ENCODE measurements at regions not wholly inside any gene's neighbourhood (a gene's known extent, or its start where the extent isn't known, plus 50 kb on each side); places are given as distances from the start of the nearest gene placed in this dataset.

- no peak for DNase-seq (ENCODE audit: low spot score)
- H3K4me3 Mint-ChIP-seq (ENCODE audit: unreplicated experiment), result no peak overlapping the region
- H3K4me1 Mint-ChIP-seq (ENCODE audit: unreplicated experiment), result no peaks in the 10 kb centered on the region
- H3K27ac Mint-ChIP-seq (ENCODE audit: unreplicated experiment), result no peak overlapping the region
- H3K27me3 Mint-ChIP-seq (ENCODE audit: unreplicated experiment), result peaks cover 3% of the 10 kb centered on the region
- H3K9me3 Mint-ChIP-seq (ENCODE audit: unreplicated experiment), result no peaks in the 10 kb centered on the region
- no peaks in the 10 kb centered on the region for H3K36me3 Mint-ChIP-seq (ENCODE audit: low read depth, unreplicated experiment)
- TF ChIP-seq, protein P1, sequence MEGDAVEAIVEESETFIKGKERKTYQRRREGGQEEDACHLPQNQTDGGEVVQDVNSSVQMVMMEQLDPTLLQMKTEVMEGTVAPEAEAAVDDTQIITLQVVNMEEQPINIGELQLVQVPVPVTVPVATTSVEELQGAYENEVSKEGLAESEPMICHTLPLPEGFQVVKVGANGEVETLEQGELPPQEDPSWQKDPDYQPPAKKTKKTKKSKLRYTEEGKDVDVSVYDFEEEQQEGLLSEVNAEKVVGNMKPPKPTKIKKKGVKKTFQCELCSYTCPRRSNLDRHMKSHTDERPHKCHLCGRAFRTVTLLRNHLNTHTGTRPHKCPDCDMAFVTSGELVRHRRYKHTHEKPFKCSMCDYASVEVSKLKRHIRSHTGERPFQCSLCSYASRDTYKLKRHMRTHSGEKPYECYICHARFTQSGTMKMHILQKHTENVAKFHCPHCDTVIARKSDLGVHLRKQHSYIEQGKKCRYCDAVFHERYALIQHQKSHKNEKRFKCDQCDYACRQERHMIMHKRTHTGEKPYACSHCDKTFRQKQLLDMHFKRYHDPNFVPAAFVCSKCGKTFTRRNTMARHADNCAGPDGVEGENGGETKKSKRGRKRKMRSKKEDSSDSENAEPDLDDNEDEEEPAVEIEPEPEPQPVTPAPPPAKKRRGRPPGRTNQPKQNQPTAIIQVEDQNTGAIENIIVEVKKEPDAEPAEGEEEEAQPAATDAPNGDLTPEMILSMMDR (IDR thresholded peaks at IDR 0.05; ENCODE audit: unreplicated experiment), result no peak
Measured at GRCh38 chr18:51248685-51249084, 51.2 kb upstream of the MEX3C start.

DNA sequence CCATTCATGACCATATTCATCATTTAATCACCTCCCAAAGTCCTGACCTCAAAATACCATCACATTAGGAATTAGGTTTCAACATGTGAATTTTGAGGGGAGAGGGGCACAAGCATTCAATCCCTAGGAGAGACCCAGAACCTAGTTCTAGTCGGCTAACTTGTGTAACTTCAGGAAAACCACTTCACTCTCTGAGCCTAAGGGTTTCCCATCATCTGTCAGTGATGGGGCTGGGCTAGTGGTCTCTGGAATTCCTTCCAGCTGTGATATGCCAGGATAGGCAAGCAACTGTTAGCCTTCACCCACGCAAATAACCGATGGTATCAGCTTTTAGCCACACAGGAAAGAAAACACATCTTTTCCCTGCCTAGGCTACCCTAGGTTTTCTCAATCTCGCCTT is 52.5 kb upstream of the MEX3C start:
- TF ChIP-seq, protein P1 (IDR thresholded peaks at IDR 0.05; ENCODE audit: unreplicated experiment), result no peak
- no peak overlapping the region for H3K4me3 Mint-ChIP-seq (ENCODE audit: unreplicated experiment)
- DNase-seq (ENCODE audit: low spot score), result no peak
- no peaks in the 10 kb centered on the region for H3K9me3 Mint-ChIP-seq (ENCODE audit: unreplicated experiment)
- H3K4me1 Mint-ChIP-seq (ENCODE audit: unreplicated experiment), result no peaks in the 10 kb centered on the region
- H3K36me3 Mint-ChIP-seq (ENCODE audit: low read depth, unreplicated experiment), result no peaks in the 10 kb centered on the region
- H3K27ac Mint-ChIP-seq (ENCODE audit: unreplicated experiment), result no peak overlapping the region
- peaks cover 3% of the 10 kb centered on the region for H3K27me3 Mint-ChIP-seq (ENCODE audit: unreplicated experiment)

- TF ChIP-seq, protein P1 (IDR thresholded peaks at IDR 0.05; ENCODE audit: unreplicated experiment), result no peak
- H3K4me3 Mint-ChIP-seq (ENCODE audit: unreplicated experiment), result no peak overlapping the region
- no peaks in the 10 kb centered on the region for H3K27me3 Mint-ChIP-seq (ENCODE audit: unreplicated experiment)
- H3K9me3 Mint-ChIP-seq (ENCODE audit: unreplicated experiment), result no peaks in the 10 kb centered on the region
- no peaks in the 10 kb centered on the region for H3K36me3 Mint-ChIP-seq (ENCODE audit: low read depth, unreplicated experiment)
- H3K4me1 Mint-ChIP-seq (ENCODE audit: unreplicated experiment), result no peaks in the 10 kb centered on the region
- no peak overlapping the region for H3K27ac Mint-ChIP-seq (ENCODE audit: unreplicated experiment)
- no peak for DNase-seq (ENCODE audit: low spot score)
Measured at GRCh38 chr18:51250458-51251024, 53.1 kb upstream of the MEX3C start.

- H3K4me3 Mint-ChIP-seq (ENCODE audit: unreplicated experiment), result no peak overlapping the region
- no peaks in the 10 kb centered on the region for H3K27me3 Mint-ChIP-seq (ENCODE audit: unreplicated experiment)
- H3K4me1 Mint-ChIP-seq (ENCODE audit: unreplicated experiment), result no peaks in the 10 kb centered on the region
- H3K9me3 Mint-ChIP-seq (ENCODE audit: unreplicated experiment), result no peaks in the 10 kb centered on the region
- H3K27ac Mint-ChIP-seq (ENCODE audit: unreplicated experiment), result no peak overlapping the region
- DNase-seq (ENCODE audit: low spot score), result no peak
- TF ChIP-seq, protein P1 (IDR thresholded peaks at IDR 0.05; ENCODE audit: unreplicated experiment), result no peak
- no peaks in the 10 kb centered on the region for H3K36me3 Mint-ChIP-seq (ENCODE audit: low read depth, unreplicated experiment)
Measured at GRCh38 chr18:51251625-51252024, 54.1 kb upstream of the MEX3C start.

DNA sequence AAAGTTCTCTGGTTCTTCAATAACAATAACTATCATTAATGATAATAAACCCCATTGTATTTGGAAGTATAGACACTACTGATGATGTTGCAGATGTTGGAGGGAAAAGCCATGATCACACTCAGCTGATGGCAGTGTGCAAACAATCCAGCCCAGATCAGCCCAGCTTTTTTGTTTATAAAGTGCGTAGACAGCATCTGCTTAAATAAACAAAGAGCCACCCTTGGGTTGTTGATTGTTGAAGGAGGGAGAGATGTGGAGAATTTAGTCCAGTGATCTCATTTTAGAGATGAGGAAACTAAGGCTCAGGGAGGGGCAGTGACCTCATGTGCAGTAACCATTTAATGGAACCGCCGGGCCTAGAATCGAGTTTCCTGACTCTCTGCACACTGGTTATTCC is 56.0 kb upstream of the MEX3C start:
- TF ChIP-seq, protein P1 (IDR thresholded peaks at IDR 0.05; ENCODE audit: unreplicated experiment), result no peak
- no peaks in the 10 kb centered on the region for H3K27me3 Mint-ChIP-seq (ENCODE audit: unreplicated experiment)
- no peaks in the 10 kb centered on the region for H3K36me3 Mint-ChIP-seq (ENCODE audit: low read depth, unreplicated experiment)
- no peaks in the 10 kb centered on the region for H3K9me3 Mint-ChIP-seq (ENCODE audit: unreplicated experiment)
- no peak for DNase-seq (ENCODE audit: low spot score)
- H3K4me1 Mint-ChIP-seq (ENCODE audit: unreplicated experiment), result no peaks in the 10 kb centered on the region
- H3K27ac Mint-ChIP-seq (ENCODE audit: unreplicated experiment), result no peak overlapping the region
- no peak overlapping the region for H3K4me3 Mint-ChIP-seq (ENCODE audit: unreplicated experiment)

Data from endothelial cell (in vitro differentiated cells).